Epithelial cell of prostate (primary cell): ENCODE measurements at regions not wholly inside any gene's neighbourhood (a gene's known extent, or its start where the extent isn't known, plus 50 kb on each side); places are given as distances from the start of the nearest gene placed in this dataset.
"Not testable (repeated sequence)": the region's sequence is repeated elsewhere in the genome, so short reads cannot be mapped to it uniquely, and the experiment has no call there.

Experiments used
- DNase-seq: peaks from one replicate; pipeline ENCODE4 v3.0.0-alpha.2; 2011; ENCODE audit warnings: low read depth, low spot score
- H3K27ac ChIP-seq: fragments of 450-650 bp; 2 replicates; pipeline ENCODE4 v1.5.1; 2017; ENCODE audit warnings: mild to moderate bottlenecking

GRCh38 chr5:123706531-123706930 is 194.6 kb downstream of the CSNK1G3 start:
- no peak for DNase-seq
- H3K27ac ChIP-seq: peak overlapping the region; percentile 19

GRCh38 chr5:123705741-123706140 is 193.8 kb downstream of the CSNK1G3 start:
- peak overlapping the region; percentile 19 for H3K27ac ChIP-seq

GRCh38 chr5:123701511-123702200 is 189.7 kb downstream of the CSNK1G3 start:
- no peak for DNase-seq

More at GRCh38 chr5:123705741-123706140, 193.8 kb downstream of the CSNK1G3 start:
- no peak for DNase-seq

GRCh38 chr5:123700624-123701287 is 188.8 kb downstream of the CSNK1G3 start:
- peak overlapping the region; percentile 53 for H3K27ac ChIP-seq
- DNase-seq: peak; percentile 72

More at GRCh38 chr5:123701511-123702200, 189.7 kb downstream of the CSNK1G3 start:
- peak overlapping the region; percentile 53 for H3K27ac ChIP-seq

GRCh38 chr5:123699571-123699970 is 187.6 kb downstream of the CSNK1G3 start:
- H3K27ac ChIP-seq: no peak overlapping the region
- no peak for DNase-seq

GRCh38 chr5:123698937-123699336 is 187.0 kb downstream of the CSNK1G3 start:
- DNase-seq, H3K27ac ChIP-seq: not testable (repeated sequence)

GRCh38 chr5:123696921-123697341 is 185.0 kb downstream of the CSNK1G3 start:
- no peak for DNase-seq
- peak overlapping the region; percentile 25 for H3K27ac ChIP-seq

- H3K27ac ChIP-seq: no peak overlapping the region
- no peak for DNase-seq
These were observed 178.8 kb downstream of the CSNK1G3 start for GRCh38 chr5:123690821-123691220.

GRCh38 chr5:123681061-123681460 is 169.1 kb downstream of the CSNK1G3 start:
- DNase-seq: no peak
- H3K27ac ChIP-seq: no peak overlapping the region

GRCh38 chr5:123673107-123673506 is 161.1 kb downstream of the CSNK1G3 start:
- DNase-seq: no peak
- H3K27ac ChIP-seq: no peak overlapping the region

- DNase-seq: no peak
- no peak overlapping the region for H3K27ac ChIP-seq
These were observed 159.9 kb downstream of the CSNK1G3 start for GRCh38 chr5:123671711-123672456.

- no peak overlapping the region for H3K27ac ChIP-seq
- DNase-seq: no peak
These were observed 159.1 kb downstream of the CSNK1G3 start for GRCh38 chr5:123671042-123671441.
